ENCODE measurements at regions not wholly inside any gene's neighbourhood (a gene's known extent, or its start where the extent isn't known, plus 50 kb on each side); places are given as distances from the start of the nearest gene placed in this dataset.

DNA sequence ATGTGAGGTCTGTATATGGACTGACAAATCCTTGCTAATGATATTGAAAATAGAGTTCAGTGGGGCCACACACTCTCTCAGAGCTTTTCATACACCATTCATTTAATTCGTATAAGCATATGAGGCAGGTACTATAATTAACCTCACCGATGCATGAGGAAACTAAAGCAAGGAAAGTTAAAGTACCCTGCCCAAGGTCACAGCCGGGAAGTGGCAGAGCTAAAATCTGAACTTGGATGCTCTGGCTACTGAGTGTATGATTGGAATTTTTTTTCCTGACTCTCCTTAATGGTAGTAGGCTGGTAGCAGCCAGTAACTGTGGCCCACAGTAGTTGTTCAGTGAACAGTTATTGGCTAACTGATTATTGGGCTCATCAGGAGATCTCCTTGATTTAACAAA, 135.3 kb downstream of the NUDT12 start:
- intact Hi-C loops (cut with DNase I) = no loop called here
- Histone ChIP-seq H3K36me3 (no peaks in the 10 kb centered on the region), H3K27ac (no peak overlapping the region), H3K27me3 (no peaks in the 10 kb centered on the region), H3K4me1 (ENCODE audit: insufficient read depth) (no peaks in the 10 kb centered on the region), H3K9me3 (no peaks in the 10 kb centered on the region), H3K4me3 (no peak overlapping the region)
- WGBS, 3 donors = 68 to 78% (median 69%) methylated on average over 3 of the region's 3 CpGs
- TF ChIP-seq EP300 (IDR thresholded peaks at IDR 0.05) = no peak
- TF ChIP-seq POLR2A (IDR thresholded peaks at IDR 0.05) = no peak
- TF ChIP-seq, protein P1, sequence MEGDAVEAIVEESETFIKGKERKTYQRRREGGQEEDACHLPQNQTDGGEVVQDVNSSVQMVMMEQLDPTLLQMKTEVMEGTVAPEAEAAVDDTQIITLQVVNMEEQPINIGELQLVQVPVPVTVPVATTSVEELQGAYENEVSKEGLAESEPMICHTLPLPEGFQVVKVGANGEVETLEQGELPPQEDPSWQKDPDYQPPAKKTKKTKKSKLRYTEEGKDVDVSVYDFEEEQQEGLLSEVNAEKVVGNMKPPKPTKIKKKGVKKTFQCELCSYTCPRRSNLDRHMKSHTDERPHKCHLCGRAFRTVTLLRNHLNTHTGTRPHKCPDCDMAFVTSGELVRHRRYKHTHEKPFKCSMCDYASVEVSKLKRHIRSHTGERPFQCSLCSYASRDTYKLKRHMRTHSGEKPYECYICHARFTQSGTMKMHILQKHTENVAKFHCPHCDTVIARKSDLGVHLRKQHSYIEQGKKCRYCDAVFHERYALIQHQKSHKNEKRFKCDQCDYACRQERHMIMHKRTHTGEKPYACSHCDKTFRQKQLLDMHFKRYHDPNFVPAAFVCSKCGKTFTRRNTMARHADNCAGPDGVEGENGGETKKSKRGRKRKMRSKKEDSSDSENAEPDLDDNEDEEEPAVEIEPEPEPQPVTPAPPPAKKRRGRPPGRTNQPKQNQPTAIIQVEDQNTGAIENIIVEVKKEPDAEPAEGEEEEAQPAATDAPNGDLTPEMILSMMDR (IDR thresholded peaks at IDR 0.05) = no peak
- DNase-seq = no peak

DNA sequence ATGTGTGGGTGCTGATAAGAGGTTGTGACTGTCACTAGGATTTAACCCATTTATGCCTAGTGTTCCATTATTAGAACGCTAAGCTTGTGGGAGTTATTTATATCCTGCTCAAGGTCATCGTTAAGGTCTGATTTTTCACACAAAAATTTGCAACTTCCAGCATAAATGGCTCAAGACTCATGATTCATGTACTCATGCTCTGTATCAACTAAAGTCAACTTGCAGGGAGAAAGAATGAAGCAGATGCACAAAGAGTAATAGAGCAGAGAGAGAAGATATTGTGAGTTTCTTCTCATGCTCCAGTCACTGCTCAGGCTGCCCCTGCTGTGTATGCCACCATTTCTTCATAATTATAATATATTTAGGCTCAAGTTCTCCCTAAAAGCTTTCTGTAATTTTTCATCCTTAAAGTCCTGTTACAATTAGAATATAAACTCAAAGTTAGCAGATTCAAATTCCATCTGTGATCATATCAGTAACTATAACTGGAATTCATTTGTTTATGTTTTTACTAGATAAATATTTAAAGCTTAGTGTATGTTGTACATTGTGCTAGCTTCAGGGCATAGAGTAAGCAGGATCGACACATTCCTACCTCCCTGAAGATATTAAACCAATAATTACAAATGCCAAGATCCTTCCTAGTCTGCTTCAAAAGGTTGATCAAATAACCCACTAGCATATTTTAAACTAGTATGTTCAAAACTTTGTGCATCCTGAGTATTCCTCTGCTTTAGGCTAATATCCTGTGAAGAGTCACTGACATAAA, 136.7 kb downstream of the NUDT12 start:
- intact Hi-C loops (cut with DNase I) = no loop called here
- no peaks in the 10 kb centered on the region for H3K4me1 ChIP-seq (ENCODE audit: insufficient read depth)
- TF ChIP-seq POLR2A (IDR thresholded peaks at IDR 0.05) (no peak), EP300 (IDR thresholded peaks at IDR 0.05) (no peak)
- TF ChIP-seq, protein P1 (IDR thresholded peaks at IDR 0.05) = no peak
- no peak overlapping the region for H3K27ac ChIP-seq
- 27 to 51% (median 38%) methylated on average over 3 of the region's 3 CpGs for WGBS, 3 donors
- DNase-seq = no peak
- no peak overlapping the region for H3K4me3 ChIP-seq
- H3K9me3 ChIP-seq = no peaks in the 10 kb centered on the region
- H3K36me3 ChIP-seq = no peaks in the 10 kb centered on the region
- H3K27me3 ChIP-seq = no peaks in the 10 kb centered on the region

DNA sequence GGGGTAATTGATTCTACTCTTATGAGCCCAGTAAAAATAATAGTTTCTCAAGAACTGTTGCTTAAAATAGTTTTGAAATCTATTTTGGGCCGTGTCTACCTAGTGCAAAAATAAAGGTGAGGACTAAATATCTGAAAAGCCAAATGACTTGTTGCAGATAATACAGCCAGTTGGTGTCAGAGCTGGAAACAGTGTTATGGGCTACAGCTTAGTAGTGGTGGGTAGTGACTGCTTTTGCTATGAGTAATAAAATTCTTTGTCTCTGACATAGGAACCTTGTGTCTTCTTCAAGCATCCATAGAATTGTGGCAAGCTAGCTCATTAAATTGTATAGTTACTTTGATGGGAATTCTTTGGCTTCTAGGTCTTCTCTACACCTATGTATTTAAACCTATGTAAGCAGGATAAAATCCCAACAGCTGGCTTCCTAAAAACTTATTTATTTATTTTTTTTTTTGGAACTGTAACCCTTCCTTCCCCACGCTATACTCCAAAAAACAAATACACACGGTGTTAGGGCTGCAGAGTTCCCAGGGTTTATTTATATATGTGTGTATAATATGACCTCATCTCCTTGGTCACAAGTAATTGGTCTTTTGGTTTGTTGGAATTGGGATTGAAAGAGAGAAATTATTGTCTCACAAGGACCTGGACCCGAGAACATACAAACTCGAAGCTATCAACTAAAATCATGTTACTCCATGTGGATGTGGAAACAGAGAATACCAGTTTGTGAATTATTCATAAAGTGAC, 138.0 kb downstream of the NUDT12 start:
- WGBS, 3 donors = 84 to 87% (median 85%) methylated on average over 5 of the region's 5 CpGs
- intact Hi-C loops (cut with DNase I) = no loop called here

DNA sequence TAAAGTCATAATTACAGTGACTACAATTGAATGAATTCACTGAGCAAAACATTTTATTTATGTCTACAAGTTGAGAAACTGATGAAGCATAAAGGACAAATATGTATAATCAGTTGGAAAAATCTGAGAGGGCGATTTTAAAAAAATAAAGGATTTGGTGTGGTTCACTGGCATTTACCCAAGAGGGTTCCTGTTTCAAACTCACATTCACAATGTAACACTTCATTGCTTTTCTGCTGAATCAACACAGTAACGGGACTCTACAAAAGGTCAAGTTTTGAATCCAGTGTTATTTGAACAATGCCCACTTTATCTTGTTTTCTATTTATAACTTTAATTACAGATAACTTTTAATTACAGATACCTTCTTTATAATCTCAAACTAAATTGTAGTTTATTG, 138.6 kb downstream of the NUDT12 start:
- Histone ChIP-seq H3K27ac (no peak overlapping the region), H3K4me3 (no peak overlapping the region), H3K9me3 (no peaks in the 10 kb centered on the region), H3K4me1 (ENCODE audit: insufficient read depth) (no peaks in the 10 kb centered on the region), H3K36me3 (no peaks in the 10 kb centered on the region), H3K27me3 (no peaks in the 10 kb centered on the region)
- intact Hi-C loops (cut with DNase I) = no loop called here
- DNase-seq = no peak
- WGBS, 3 donors = 64 to 77% (median 71%) methylated on average over 2 of the region's 2 CpGs
- no peak for TF ChIP-seq POLR2A (IDR thresholded peaks at IDR 0.05)
- TF ChIP-seq EP300 (IDR thresholded peaks at IDR 0.05) = no peak
- TF ChIP-seq, protein P1 (IDR thresholded peaks at IDR 0.05) = no peak

More for the DNA sequence above, 138.0 kb downstream of the NUDT12 start:
- Histone ChIP-seq H3K4me3 (no peak overlapping the region), H3K4me1 (ENCODE audit: insufficient read depth) (no peaks in the 10 kb centered on the region), H3K27me3 (no peaks in the 10 kb centered on the region), H3K9me3 (no peaks in the 10 kb centered on the region), H3K27ac (no peak overlapping the region), H3K36me3 (no peaks in the 10 kb centered on the region)
- TF ChIP-seq EP300 (IDR thresholded peaks at IDR 0.05) (no peak), POLR2A (IDR thresholded peaks at IDR 0.05) (no peak)
- DNase-seq = no peak

DNA sequence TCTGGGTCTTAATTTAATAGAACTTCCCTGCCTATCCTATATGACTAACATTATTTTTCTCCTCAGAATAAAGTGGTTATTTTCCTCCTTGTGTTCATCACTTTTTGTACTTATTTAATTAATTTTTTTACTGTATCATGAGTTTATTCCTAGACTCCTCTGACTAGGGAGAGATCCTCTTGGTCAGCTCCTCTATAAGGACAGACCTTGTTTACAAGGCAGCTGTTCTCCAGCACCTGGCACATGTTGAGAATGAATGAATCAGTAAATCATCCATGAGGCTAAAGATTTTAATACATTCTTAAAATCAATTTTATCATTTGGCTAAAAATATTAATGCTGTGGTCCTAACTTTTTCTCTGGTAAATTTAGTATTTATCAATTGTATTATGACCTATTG, 139.8 kb downstream of the NUDT12 start:
- Histone ChIP-seq H3K4me1 (ENCODE audit: insufficient read depth) (no peaks in the 10 kb centered on the region), H3K27ac (no peak overlapping the region), H3K36me3 (no peaks in the 10 kb centered on the region), H3K4me3 (no peak overlapping the region), H3K27me3 (no peaks in the 10 kb centered on the region), H3K9me3 (no peaks in the 10 kb centered on the region)
- DNase-seq = no peak
- TF ChIP-seq POLR2A (IDR thresholded peaks at IDR 0.05) (no peak), EP300 (IDR thresholded peaks at IDR 0.05) (no peak)
- TF ChIP-seq, protein P1 (IDR thresholded peaks at IDR 0.05) = no peak
- intact Hi-C loops (cut with DNase I) = no loop called here
